HepG2 (cell line): ENCODE measurements at regions not wholly inside any gene's neighbourhood (a gene's known extent, or its start where the extent isn't known, plus 50 kb on each side); places are given as distances from the start of the nearest gene placed in this dataset.
A peak's percentile ranks its signal among the peaks of the same experiment; 100 is the strongest.

Source experiments
- CREB3 ChIP-seq: sonication (generic); formaldehyde crosslinking; IDR thresholded peaks from 2 replicates; pipeline ENCODE4 v1.5.0; 2020; ENCODE audit warnings: missing genetic modification reagents
- PAXIP1 ChIP-seq: sonication (generic); formaldehyde crosslinking; conservative IDR thresholded peaks from 2 replicates; pipeline ENCODE4 v1.4.0; 2020; ENCODE audit warnings: mild to moderate bottlenecking, missing genetic modification reagents, moderate library complexity
- PRPF4 ChIP-seq: fragments of 200-400 bp; formaldehyde crosslinking; IDR thresholded peaks from 2 replicates; pipeline ENCODE4 v1.6.1; 2016; ENCODE audit warnings: low read length, low read depth; ENCODE audit not compliant: poor library complexity, severe bottlenecking
- RFX3 ChIP-seq: IDR thresholded peaks from 2 replicates; pipeline ENCODE4 v1.6.1; 2016; ENCODE audit warnings: missing biosample characterization, missing genetic modification reagents
- TGIF2 ChIP-seq: IDR thresholded peaks from 2 replicates; pipeline ENCODE4 v1.6.1; 2016; ENCODE audit warnings: control low read depth, missing compliant biosample characterization
- THAP11 ChIP-seq: IDR thresholded peaks from 2 replicates; pipeline ENCODE4 v1.6.1; 2016; ENCODE audit warnings: missing biosample characterization, missing genetic modification reagents
- ZC3H13 ChIP-seq: sonication (generic); formaldehyde crosslinking; IDR thresholded peaks from 2 replicates; pipeline ENCODE4 v1.8.1; 2023; ENCODE audit warnings: mild to moderate bottlenecking, missing genetic modification reagents, moderate library complexity
- ZNF615 ChIP-seq: sonication (generic); formaldehyde crosslinking; IDR thresholded peaks from 2 replicates; pipeline ENCODE4 v1.5.0; 2020; ENCODE audit warnings: mild to moderate bottlenecking, missing genetic modification reagents, borderline replicate concordance
- ZNF616 ChIP-seq: sonication (generic); formaldehyde crosslinking; IDR thresholded peaks from 2 replicates; pipeline ENCODE4 v1.5.0; 2020; ENCODE audit warnings: low read depth, mild to moderate bottlenecking, missing genetic modification reagents
- TF ChIP-seq, protein P1 (sequence below), 2 experiments: sonication (generic) in 1 of 2; formaldehyde crosslinking in 1 of 2; IDR thresholded peaks; 2 replicates each; pipeline versions ENCODE4 v1.5.1 to v1.6.1; 2011 to 2020; ENCODE audit warnings: borderline replicate concordance in 1 of 2, low read depth in 1 of 2, low read length in 1 of 2, mild to moderate bottlenecking in 1 of 2, missing genetic modification reagents in 1 of 2, moderate library complexity in 1 of 2
- TF ChIP-seq, protein P2 (sequence below): sonication (generic); formaldehyde crosslinking; IDR thresholded peaks from 2 replicates; pipeline ENCODE4 v1.5.0; 2020; ENCODE audit warnings: mild to moderate bottlenecking, missing genetic modification reagents, moderate library complexity
- TF ChIP-seq, protein P3 (sequence below): IDR thresholded peaks from 2 replicates; pipeline ENCODE4 v1.4.0; 2020; ENCODE audit warnings: mild to moderate bottlenecking, missing genetic modification reagents
- TF ChIP-seq, protein P4 (sequence below): sonication (generic); formaldehyde crosslinking; IDR thresholded peaks from 2 replicates; pipeline ENCODE4 v1.4.0; 2020; ENCODE audit warnings: missing genetic modification reagents, mild to moderate bottlenecking, borderline replicate concordance

DNA sequence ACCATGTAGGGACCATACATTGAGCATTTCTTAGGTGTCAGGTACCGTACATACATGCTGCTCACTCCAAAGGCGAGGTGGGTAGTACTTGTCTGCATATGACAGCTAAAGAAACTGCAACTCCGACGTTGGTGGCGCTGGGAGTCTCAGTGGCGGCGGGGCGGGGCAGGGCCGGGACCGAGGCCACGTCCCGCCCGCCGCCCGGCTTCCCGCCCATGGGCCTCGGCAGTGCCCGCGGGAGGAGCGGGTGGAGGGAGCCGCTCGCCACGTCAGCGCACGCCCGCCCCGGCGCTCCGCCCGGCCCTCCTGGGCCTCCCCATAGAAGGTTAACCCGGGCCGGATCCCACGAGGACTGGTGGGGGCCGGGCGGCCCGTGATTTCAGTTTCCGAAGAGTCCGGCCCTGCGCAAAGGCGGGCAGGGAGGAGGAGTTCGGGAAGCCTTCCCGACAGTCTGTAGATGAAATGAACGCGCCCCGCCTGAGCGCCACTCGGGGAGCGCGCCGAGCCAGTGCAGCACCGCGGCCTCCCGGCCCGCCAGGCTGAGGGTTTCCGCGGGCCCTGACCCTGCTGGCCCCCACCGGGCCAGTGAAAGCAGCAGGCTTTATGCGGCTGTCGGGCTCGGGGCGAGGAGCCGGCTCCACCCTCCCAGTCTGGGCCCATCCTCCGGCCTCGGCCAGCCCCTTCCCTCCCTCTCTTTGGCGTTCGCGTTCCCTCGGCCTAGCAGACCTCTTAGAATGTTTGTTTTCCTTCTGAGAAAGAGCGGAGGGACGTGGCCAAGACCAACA, 119.9 kb upstream of the JUN start (continued):
- TF ChIP-seq PAXIP1 = no peak
- no peak for TF ChIP-seq RFX3 (CRISPR knock-in tag)
- TF ChIP-seq ZNF616 (CRISPR knock-in tag) = 0 out of 2 replicates have a peak, but pooled peaks have one; percentile 40
- no peak for TF ChIP-seq PRPF4
- TF ChIP-seq, protein P1, sequence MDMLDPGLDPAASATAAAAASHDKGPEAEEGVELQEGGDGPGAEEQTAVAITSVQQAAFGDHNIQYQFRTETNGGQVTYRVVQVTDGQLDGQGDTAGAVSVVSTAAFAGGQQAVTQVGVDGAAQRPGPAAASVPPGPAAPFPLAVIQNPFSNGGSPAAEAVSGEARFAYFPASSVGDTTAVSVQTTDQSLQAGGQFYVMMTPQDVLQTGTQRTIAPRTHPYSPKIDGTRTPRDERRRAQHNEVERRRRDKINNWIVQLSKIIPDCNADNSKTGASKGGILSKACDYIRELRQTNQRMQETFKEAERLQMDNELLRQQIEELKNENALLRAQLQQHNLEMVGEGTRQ (IDR thresholded peaks at IDR 0.05; ENCODE audit: low read depth, low read length) = no peak
- TF ChIP-seq, protein P1 (CRISPR knock-in tag; IDR thresholded peaks at IDR 0.05; ENCODE audit: borderline replicate concordance) = no peak
- TF ChIP-seq, protein P2, sequence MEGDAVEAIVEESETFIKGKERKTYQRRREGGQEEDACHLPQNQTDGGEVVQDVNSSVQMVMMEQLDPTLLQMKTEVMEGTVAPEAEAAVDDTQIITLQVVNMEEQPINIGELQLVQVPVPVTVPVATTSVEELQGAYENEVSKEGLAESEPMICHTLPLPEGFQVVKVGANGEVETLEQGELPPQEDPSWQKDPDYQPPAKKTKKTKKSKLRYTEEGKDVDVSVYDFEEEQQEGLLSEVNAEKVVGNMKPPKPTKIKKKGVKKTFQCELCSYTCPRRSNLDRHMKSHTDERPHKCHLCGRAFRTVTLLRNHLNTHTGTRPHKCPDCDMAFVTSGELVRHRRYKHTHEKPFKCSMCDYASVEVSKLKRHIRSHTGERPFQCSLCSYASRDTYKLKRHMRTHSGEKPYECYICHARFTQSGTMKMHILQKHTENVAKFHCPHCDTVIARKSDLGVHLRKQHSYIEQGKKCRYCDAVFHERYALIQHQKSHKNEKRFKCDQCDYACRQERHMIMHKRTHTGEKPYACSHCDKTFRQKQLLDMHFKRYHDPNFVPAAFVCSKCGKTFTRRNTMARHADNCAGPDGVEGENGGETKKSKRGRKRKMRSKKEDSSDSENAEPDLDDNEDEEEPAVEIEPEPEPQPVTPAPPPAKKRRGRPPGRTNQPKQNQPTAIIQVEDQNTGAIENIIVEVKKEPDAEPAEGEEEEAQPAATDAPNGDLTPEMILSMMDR (CRISPR knock-in tag) = no peak
- TF ChIP-seq TGIF2 = no peak
- TF ChIP-seq, protein P3, sequence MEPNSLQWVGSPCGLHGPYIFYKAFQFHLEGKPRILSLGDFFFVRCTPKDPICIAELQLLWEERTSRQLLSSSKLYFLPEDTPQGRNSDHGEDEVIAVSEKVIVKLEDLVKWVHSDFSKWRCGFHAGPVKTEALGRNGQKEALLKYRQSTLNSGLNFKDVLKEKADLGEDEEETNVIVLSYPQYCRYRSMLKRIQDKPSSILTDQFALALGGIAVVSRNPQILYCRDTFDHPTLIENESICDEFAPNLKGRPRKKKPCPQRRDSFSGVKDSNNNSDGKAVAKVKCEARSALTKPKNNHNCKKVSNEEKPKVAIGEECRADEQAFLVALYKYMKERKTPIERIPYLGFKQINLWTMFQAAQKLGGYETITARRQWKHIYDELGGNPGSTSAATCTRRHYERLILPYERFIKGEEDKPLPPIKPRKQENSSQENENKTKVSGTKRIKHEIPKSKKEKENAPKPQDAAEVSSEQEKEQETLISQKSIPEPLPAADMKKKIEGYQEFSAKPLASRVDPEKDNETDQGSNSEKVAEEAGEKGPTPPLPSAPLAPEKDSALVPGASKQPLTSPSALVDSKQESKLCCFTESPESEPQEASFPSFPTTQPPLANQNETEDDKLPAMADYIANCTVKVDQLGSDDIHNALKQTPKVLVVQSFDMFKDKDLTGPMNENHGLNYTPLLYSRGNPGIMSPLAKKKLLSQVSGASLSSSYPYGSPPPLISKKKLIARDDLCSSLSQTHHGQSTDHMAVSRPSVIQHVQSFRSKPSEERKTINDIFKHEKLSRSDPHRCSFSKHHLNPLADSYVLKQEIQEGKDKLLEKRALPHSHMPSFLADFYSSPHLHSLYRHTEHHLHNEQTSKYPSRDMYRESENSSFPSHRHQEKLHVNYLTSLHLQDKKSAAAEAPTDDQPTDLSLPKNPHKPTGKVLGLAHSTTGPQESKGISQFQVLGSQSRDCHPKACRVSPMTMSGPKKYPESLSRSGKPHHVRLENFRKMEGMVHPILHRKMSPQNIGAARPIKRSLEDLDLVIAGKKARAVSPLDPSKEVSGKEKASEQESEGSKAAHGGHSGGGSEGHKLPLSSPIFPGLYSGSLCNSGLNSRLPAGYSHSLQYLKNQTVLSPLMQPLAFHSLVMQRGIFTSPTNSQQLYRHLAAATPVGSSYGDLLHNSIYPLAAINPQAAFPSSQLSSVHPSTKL (CRISPR knock-in tag) = peak; percentile 60; the same call in 1 of the 2 replicates
- TF ChIP-seq THAP11 = peak; percentile 38; the same call in 1 of the 2 replicates
- no peak for TF ChIP-seq ZC3H13 (CRISPR knock-in tag)
- TF ChIP-seq CREB3 (CRISPR knock-in tag) = peak; percentile 76; the same call in 1 of the 2 replicates
- 0 out of 2 replicates have a peak, but pooled peaks have one; percentile 57 for TF ChIP-seq ZNF615 (CRISPR knock-in tag)
- TF ChIP-seq, protein P4, sequence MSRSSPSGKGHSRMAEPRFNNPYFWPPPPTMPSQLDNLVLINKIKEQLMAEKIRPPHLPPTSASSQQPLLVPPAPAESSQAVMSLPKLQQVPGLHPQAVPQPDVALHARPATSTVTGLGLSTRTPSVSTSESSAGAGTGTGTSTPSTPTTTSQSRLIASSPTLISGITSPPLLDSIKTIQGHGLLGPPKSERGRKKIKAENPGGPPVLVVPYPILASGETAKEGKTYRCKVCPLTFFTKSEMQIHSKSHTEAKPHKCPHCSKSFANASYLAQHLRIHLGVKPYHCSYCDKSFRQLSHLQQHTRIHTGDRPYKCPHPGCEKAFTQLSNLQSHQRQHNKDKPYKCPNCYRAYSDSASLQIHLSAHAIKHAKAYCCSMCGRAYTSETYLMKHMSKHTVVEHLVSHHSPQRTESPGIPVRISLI (CRISPR knock-in tag) = no peak
